ENCODE measurements at regions not wholly inside any gene's neighbourhood (a gene's known extent, or its start where the extent isn't known, plus 50 kb on each side); places are given as distances from the start of the nearest gene placed in this dataset.
A peak's percentile ranks its signal among the peaks of the same experiment; 100 is the strongest.
"Not testable (repeated sequence)": the region's sequence is repeated elsewhere in the genome, so short reads cannot be mapped to it uniquely, and the experiment has no call there.

GRCh38 chr11:80293293-80293692 lies 852.5 kb upstream of the TENM4 start:
- Histone ChIP-seq H3K9ac (ENCODE audit: low read length) (no peak overlapping the region), H3K4me3 (ENCODE audit: low read length) (no peak overlapping the region), H3K27me3 (replicated peaks; ENCODE audit: control insufficient read depth, insufficient read depth, low read length) (no peaks in the 10 kb centered on the region), H3K9me3 (ENCODE audit: control insufficient read depth, low read length) (no peaks in the 10 kb centered on the region), H3K36me3 (ENCODE audit: control insufficient read depth, insufficient read depth, low read length, severe bottlenecking) (no peaks in the 10 kb centered on the region), H3K4me1 (ENCODE audit: control insufficient read depth, insufficient read depth, low read length) (no peaks in the 10 kb centered on the region)
- no peak for DNase-seq (ENCODE audit: low read depth)

- no peaks in the 10 kb centered on the region for H3K27me3 ChIP-seq (replicated peaks; ENCODE audit: control insufficient read depth, insufficient read depth, low read length)
- peak; percentile 6 for DNase-seq (ENCODE audit: low read depth)
- no peak overlapping the region for H3K9ac ChIP-seq (ENCODE audit: low read length)
- no peak overlapping the region for H3K4me3 ChIP-seq (ENCODE audit: low read length)
- no peaks in the 10 kb centered on the region for H3K4me1 ChIP-seq (ENCODE audit: control insufficient read depth, insufficient read depth, low read length)
- H3K36me3 ChIP-seq (ENCODE audit: control insufficient read depth, insufficient read depth, low read length, severe bottlenecking): no peaks in the 10 kb centered on the region
- no peaks in the 10 kb centered on the region for H3K9me3 ChIP-seq (ENCODE audit: control insufficient read depth, low read length)
Measured at GRCh38 chr11:80284946-80285785, 844.3 kb upstream of the TENM4 start.

GRCh38 chr11:80282643-80283042 lies 841.8 kb upstream of the TENM4 start:
- H3K36me3 ChIP-seq (ENCODE audit: control insufficient read depth, insufficient read depth, low read length, severe bottlenecking): no peaks in the 10 kb centered on the region
- H3K9ac ChIP-seq (ENCODE audit: low read length): no peak overlapping the region
- no peaks in the 10 kb centered on the region for H3K4me1 ChIP-seq (ENCODE audit: control insufficient read depth, insufficient read depth, low read length)
- no peak overlapping the region for H3K4me3 ChIP-seq (ENCODE audit: low read length)
- no peaks in the 10 kb centered on the region for H3K9me3 ChIP-seq (ENCODE audit: control insufficient read depth, low read length)
- H3K27me3 ChIP-seq (replicated peaks; ENCODE audit: control insufficient read depth, insufficient read depth, low read length): no peaks in the 10 kb centered on the region
- DNase-seq (ENCODE audit: low read depth): no peak

- Histone ChIP-seq H3K4me1 (ENCODE audit: control insufficient read depth, insufficient read depth, low read length) (no peaks in the 10 kb centered on the region), H3K4me3 (ENCODE audit: low read length) (no peak overlapping the region), H3K9me3 (ENCODE audit: control insufficient read depth, low read length) (no peaks in the 10 kb centered on the region), H3K9ac (ENCODE audit: low read length) (no peak overlapping the region), H3K36me3 (ENCODE audit: control insufficient read depth, insufficient read depth, low read length, severe bottlenecking) (no peaks in the 10 kb centered on the region), H3K27me3 (replicated peaks; ENCODE audit: control insufficient read depth, insufficient read depth, low read length) (no peaks in the 10 kb centered on the region)
- no peak for DNase-seq (ENCODE audit: low read depth)
Measured at GRCh38 chr11:80281194-80281593, 840.4 kb upstream of the TENM4 start.

- no peak overlapping the region for H3K4me3 ChIP-seq (ENCODE audit: low read length)
- no peaks in the 10 kb centered on the region for H3K27me3 ChIP-seq (replicated peaks; ENCODE audit: control insufficient read depth, insufficient read depth, low read length)
Measured at GRCh38 chr11:80280737-80281136, 839.9 kb upstream of the TENM4 start.

GRCh38 chr11:80261776-80262175 lies 820.9 kb upstream of the TENM4 start:
- H3K4me1 ChIP-seq (ENCODE audit: control insufficient read depth, insufficient read depth, low read length): no peaks in the 10 kb centered on the region
- DNase-seq (ENCODE audit: low read depth): no peak
- no peaks in the 10 kb centered on the region for H3K27me3 ChIP-seq (replicated peaks; ENCODE audit: control insufficient read depth, insufficient read depth, low read length)
- no peak overlapping the region for H3K9ac ChIP-seq (ENCODE audit: low read length)
- no peaks in the 10 kb centered on the region for H3K9me3 ChIP-seq (ENCODE audit: control insufficient read depth, low read length)
- H3K4me3 ChIP-seq (ENCODE audit: low read length): no peak overlapping the region
- H3K36me3 ChIP-seq (ENCODE audit: control insufficient read depth, insufficient read depth, low read length, severe bottlenecking): no peaks in the 10 kb centered on the region

More at GRCh38 chr11:80280737-80281136, 839.9 kb upstream of the TENM4 start:
- no peak overlapping the region for H3K9ac ChIP-seq (ENCODE audit: low read length)
- no peaks in the 10 kb centered on the region for H3K4me1 ChIP-seq (ENCODE audit: control insufficient read depth, insufficient read depth, low read length)
- no peaks in the 10 kb centered on the region for H3K36me3 ChIP-seq (ENCODE audit: control insufficient read depth, insufficient read depth, low read length, severe bottlenecking)
- H3K9me3 ChIP-seq (ENCODE audit: control insufficient read depth, low read length): no peaks in the 10 kb centered on the region
- no peak for DNase-seq (ENCODE audit: low read depth)

- H3K36me3 ChIP-seq (ENCODE audit: control insufficient read depth, insufficient read depth, low read length, severe bottlenecking); DNase-seq (ENCODE audit: low read depth); H3K27me3 ChIP-seq (replicated peaks; ENCODE audit: control insufficient read depth, insufficient read depth, low read length); H3K9ac ChIP-seq (ENCODE audit: low read length); H3K4me3 ChIP-seq (ENCODE audit: low read length); H3K4me1 ChIP-seq (ENCODE audit: control insufficient read depth, insufficient read depth, low read length); H3K9me3 ChIP-seq (ENCODE audit: control insufficient read depth, low read length): not testable (repeated sequence)
Measured at GRCh38 chr11:80257319-80258015, 816.6 kb upstream of the TENM4 start.

- Histone ChIP-seq H3K27me3 (replicated peaks; ENCODE audit: control insufficient read depth, insufficient read depth, low read length) (no peaks in the 10 kb centered on the region), H3K9me3 (ENCODE audit: control insufficient read depth, low read length) (no peaks in the 10 kb centered on the region), H3K4me1 (ENCODE audit: control insufficient read depth, insufficient read depth, low read length) (no peaks in the 10 kb centered on the region), H3K36me3 (ENCODE audit: control insufficient read depth, insufficient read depth, low read length, severe bottlenecking) (no peaks in the 10 kb centered on the region), H3K9ac (ENCODE audit: low read length) (no peak overlapping the region), H3K4me3 (ENCODE audit: low read length) (no peak overlapping the region)
- DNase-seq (ENCODE audit: low read depth): no peak
Measured at GRCh38 chr11:80255021-80255420, 814.2 kb upstream of the TENM4 start.

- DNase-seq (ENCODE audit: low read depth): peak; percentile 36
- Histone ChIP-seq H3K9me3 (ENCODE audit: control insufficient read depth, low read length) (no peaks in the 10 kb centered on the region), H3K9ac (ENCODE audit: low read length) (no peak overlapping the region), H3K36me3 (ENCODE audit: control insufficient read depth, insufficient read depth, low read length, severe bottlenecking) (no peaks in the 10 kb centered on the region), H3K4me1 (ENCODE audit: control insufficient read depth, insufficient read depth, low read length) (no peaks in the 10 kb centered on the region), H3K4me3 (ENCODE audit: low read length) (no peak overlapping the region), H3K27me3 (replicated peaks; ENCODE audit: control insufficient read depth, insufficient read depth, low read length) (no peaks in the 10 kb centered on the region)
Measured at GRCh38 chr11:80241766-80242165, 800.9 kb upstream of the TENM4 start.

- H3K4me1 ChIP-seq (ENCODE audit: control insufficient read depth, insufficient read depth, low read length): no peaks in the 10 kb centered on the region
- no peaks in the 10 kb centered on the region for H3K27me3 ChIP-seq (replicated peaks; ENCODE audit: control insufficient read depth, insufficient read depth, low read length)
- H3K4me3 ChIP-seq (ENCODE audit: low read length): no peak overlapping the region
- H3K9ac ChIP-seq (ENCODE audit: low read length): no peak overlapping the region
- DNase-seq (ENCODE audit: low read depth): no peak
- H3K36me3 ChIP-seq (ENCODE audit: control insufficient read depth, insufficient read depth, low read length, severe bottlenecking): no peaks in the 10 kb centered on the region
- H3K9me3 ChIP-seq (ENCODE audit: control insufficient read depth, low read length): peaks cover 6% of the 10 kb centered on the region
Measured at GRCh38 chr11:80240245-80240644, 799.4 kb upstream of the TENM4 start.

- Histone ChIP-seq H3K27me3 (replicated peaks; ENCODE audit: control insufficient read depth, insufficient read depth, low read length) (no peaks in the 10 kb centered on the region), H3K36me3 (ENCODE audit: control insufficient read depth, insufficient read depth, low read length, severe bottlenecking) (no peaks in the 10 kb centered on the region), H3K9ac (ENCODE audit: low read length) (no peak overlapping the region), H3K9me3 (ENCODE audit: control insufficient read depth, low read length) (peaks cover 14% of the 10 kb centered on the region), H3K4me1 (ENCODE audit: control insufficient read depth, insufficient read depth, low read length) (no peaks in the 10 kb centered on the region), H3K4me3 (ENCODE audit: low read length) (no peak overlapping the region)
- DNase-seq (ENCODE audit: low read depth): no peak
Measured at GRCh38 chr11:80239217-80239616, 798.4 kb upstream of the TENM4 start.

All from adipocyte (in vitro differentiated cells).